ENCODE measurements at regions not wholly inside any gene's neighbourhood (a gene's known extent, or its start where the extent isn't known, plus 50 kb on each side); places are given as distances from the start of the nearest gene placed in this dataset.

- TF ChIP-seq CHD7 (IDR thresholded peaks at IDR 0.05; ENCODE audit: insufficient replicate concordance, low read length) (no peak), KDM5A (IDR thresholded peaks at IDR 0.05; ENCODE audit: low read length) (no peak), POLR2A (IDR thresholded peaks at IDR 0.05; ENCODE audit: control extremely low read depth in 1 of 2, low read depth in 2 of 2, low read length in 2 of 2) (no peak), SP4 (IDR thresholded peaks at IDR 0.05; ENCODE audit: low read length) (no peak)
Measured at GRCh38 chrX:143139681-143140080, 114.0 kb downstream of the SPANXN4 start (continued).

Measured in H1 (cell line).